Neutrophil (primary cell): ENCODE measurements at regions not wholly inside any gene's neighbourhood (a gene's known extent, or its start where the extent isn't known, plus 50 kb on each side); places are given as distances from the start of the nearest gene placed in this dataset.
A peak's percentile ranks its signal among the peaks of the same experiment; 100 is the strongest.

Experiments
- H3K27ac ChIP-seq: fragments of 200-600 bp; sonication (generic); 2 replicates; pipeline ENCODE4 v1.5.1; 2016; ENCODE audit warnings: mild to moderate bottlenecking, moderate library complexity
- H3K27me3 ChIP-seq: fragments of 200-600 bp; sonication (generic); 2 replicates; pipeline ENCODE4 v1.6.0; 2016; ENCODE audit warnings: mild to moderate bottlenecking
- H3K36me3 ChIP-seq: fragments of 200-600 bp; sonication (generic); 2 replicates; pipeline ENCODE4 v1.5.1; 2017
- H3K4me1 ChIP-seq, 2 experiments: fragments of 200-600 bp in 1 of 2; sonication (generic) in 1 of 2; 1 replicate in 1 of 2; 2 replicates in 1 of 2; pipeline versions ENCODE4 v1.5.1 to v1.6.1; 2013 to 2016; ENCODE audit warnings: low read depth in 1 of 2, low read length in 1 of 2, mild to moderate bottlenecking in 1 of 2, moderate library complexity in 1 of 2; ENCODE audit not compliant: control insufficient read depth in 1 of 2, insufficient read depth in 1 of 2
- H3K4me3 ChIP-seq, 2 experiments: fragments of 200-600 bp in 1 of 2; sonication (generic) in 1 of 2; 1 replicate in 1 of 2; 2 replicates in 1 of 2; pipeline ENCODE4 v1.5.1; 2013 to 2016; ENCODE audit warnings: low read depth in 1 of 2, low read length in 1 of 2, mild to moderate bottlenecking in 1 of 2, moderate library complexity in 1 of 2
- H3K9me3 ChIP-seq: fragments of 200-600 bp; sonication (generic); 2 replicates; pipeline ENCODE4 v1.5.1; 2016
- TF ChIP-seq, protein P1 (sequence below): fragments of 200-600 bp; sonication (generic); IDR thresholded peaks from 2 replicates; pipeline ENCODE4 v1.5.1; 2016; ENCODE audit warnings: antibody characterized with exemption

DNA sequence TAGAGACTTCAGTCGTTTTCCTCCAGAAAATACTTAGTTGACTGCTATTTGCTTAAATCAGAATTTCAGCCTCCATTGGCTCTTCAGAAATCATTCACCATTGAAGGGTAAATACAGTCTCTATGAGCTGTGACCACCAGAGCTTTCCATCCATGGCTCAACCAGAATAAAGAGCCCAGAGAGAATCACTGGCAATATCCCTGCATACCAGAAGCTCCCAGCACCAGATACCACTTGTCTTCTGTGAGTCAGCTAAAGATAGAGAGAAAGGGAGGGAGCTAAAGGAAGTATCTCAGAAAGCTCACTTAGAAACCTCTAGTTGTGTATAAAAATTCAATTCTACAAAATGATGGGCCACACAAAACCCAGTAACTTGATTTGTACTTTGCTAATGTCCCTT, 115.2 kb upstream of the TMCO5A start:
- Histone ChIP-seq H3K4me3 (no peak overlapping the region), H3K27ac (no peak overlapping the region), H3K36me3 (no peaks in the 10 kb centered on the region), H3K4me1 (no peaks in the 10 kb centered on the region), H3K27me3 (no peaks in the 10 kb centered on the region), H3K9me3 (no peaks in the 10 kb centered on the region)
- TF ChIP-seq, protein P1, sequence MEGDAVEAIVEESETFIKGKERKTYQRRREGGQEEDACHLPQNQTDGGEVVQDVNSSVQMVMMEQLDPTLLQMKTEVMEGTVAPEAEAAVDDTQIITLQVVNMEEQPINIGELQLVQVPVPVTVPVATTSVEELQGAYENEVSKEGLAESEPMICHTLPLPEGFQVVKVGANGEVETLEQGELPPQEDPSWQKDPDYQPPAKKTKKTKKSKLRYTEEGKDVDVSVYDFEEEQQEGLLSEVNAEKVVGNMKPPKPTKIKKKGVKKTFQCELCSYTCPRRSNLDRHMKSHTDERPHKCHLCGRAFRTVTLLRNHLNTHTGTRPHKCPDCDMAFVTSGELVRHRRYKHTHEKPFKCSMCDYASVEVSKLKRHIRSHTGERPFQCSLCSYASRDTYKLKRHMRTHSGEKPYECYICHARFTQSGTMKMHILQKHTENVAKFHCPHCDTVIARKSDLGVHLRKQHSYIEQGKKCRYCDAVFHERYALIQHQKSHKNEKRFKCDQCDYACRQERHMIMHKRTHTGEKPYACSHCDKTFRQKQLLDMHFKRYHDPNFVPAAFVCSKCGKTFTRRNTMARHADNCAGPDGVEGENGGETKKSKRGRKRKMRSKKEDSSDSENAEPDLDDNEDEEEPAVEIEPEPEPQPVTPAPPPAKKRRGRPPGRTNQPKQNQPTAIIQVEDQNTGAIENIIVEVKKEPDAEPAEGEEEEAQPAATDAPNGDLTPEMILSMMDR, result no peak

DNA sequence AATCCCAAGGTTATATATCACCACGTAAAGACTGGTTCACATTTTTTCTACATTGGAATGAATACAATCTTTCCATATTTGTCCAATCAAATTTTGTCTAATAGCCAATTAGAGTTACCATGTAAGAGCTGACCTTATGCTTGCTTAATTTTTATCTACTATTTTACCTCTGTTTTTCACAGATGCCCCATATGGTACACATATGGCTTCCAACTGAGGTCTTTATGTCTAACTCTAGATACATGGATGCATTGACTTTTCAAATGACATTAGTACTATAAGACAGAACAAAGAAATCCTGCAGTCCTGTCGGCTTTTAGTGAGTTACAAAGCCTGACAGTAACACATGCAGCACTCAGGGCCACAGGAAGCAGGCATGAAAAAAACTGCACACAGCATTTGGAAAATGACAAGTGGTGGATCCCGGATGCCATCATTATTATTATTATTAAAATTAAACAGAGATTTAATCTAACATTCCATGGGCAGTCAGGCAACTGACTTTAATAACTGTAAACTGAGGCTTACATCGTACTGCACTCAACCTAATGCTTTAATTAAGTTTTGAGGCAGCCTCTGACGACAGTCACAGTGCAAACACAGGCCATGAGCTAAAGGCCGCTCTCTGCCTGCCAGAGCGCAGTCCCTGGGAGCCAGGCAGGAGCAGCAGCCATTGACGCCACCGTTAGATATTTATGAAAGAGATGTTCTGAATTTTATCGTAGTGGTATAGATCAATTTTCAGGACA, 113.9 kb upstream of the TMCO5A start:
- no peak overlapping the region for H3K4me3 ChIP-seq
- H3K4me1 ChIP-seq, result peaks cover 11% of the 10 kb centered on the region in 2 experiments
- TF ChIP-seq, protein P1, result no peak
- H3K36me3 ChIP-seq, result no peaks in the 10 kb centered on the region
- no peak overlapping the region for H3K27ac ChIP-seq
- no peaks in the 10 kb centered on the region for H3K9me3 ChIP-seq
- no peaks in the 10 kb centered on the region for H3K27me3 ChIP-seq

DNA sequence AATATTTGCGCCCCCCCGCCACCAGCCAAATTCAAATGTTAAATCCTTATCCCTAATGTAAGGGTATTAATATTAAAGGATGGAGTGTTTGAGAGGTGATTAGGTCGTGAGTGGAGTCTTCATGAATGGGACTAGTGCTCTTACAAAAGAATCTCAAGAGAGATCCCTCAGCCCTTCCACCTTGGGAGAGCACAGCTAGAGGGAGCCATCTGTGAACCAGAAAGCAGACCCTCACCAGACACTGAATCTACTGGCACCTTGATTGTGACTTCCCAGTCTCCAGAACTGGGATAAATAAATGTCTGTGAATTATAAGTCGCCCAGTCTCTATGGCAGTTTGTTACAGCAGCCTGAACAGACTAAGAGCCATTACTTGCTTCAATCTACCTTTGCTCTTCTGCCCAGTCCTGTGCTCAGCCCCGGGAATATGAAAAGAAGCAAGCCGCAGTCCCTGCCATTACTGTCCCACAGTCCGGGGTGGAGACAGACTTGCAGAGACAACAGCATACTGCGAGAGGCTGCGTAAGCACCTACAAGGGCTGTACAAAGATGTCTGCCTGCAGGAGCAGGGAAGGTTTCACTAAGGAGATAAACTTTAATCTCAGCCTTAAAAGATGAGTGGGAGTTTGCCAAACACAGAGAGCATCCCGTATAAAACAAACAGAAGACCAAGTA, 110.7 kb upstream of the TMCO5A start:
- H3K4me3 ChIP-seq, result no peak overlapping the region
- no peaks in the 10 kb centered on the region for H3K27me3 ChIP-seq
- no peak overlapping the region for H3K27ac ChIP-seq
- H3K4me1 ChIP-seq, result peaks cover 22 to 23% of the 10 kb centered on the region in 2 experiments
- TF ChIP-seq, protein P1, result no peak
- no peaks in the 10 kb centered on the region for H3K9me3 ChIP-seq
- no peaks in the 10 kb centered on the region for H3K36me3 ChIP-seq

DNA sequence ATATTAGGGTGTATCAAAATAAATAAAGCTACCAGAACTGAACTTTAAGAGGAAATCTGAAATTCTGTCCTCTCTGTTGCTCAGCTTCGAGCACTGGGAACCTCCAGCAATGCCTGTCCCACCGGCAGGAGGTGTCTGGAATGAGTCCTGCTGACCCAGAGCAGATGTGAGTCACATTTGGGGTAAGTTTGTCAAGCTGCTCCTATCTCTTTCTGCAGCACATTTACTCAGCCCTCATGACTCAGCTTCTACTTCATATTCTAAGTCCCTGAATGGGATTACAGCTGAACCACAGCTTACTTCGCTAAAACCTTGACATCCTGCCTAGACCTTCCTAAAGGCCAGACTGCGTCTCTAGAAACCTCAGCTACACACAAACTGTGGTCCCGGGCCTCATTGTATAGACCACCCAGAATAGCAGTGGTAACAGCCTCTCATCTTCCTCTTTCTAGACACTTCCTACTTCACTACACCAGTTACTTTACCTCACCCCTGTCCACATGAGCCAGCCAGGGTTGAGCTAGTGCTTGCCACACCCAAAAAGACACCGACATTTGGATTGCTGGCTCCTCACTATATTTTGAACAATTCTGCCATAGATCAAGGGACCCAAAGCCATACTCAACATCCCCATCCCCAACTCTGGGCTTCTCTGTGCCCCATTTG, 109.6 kb upstream of the TMCO5A start:
- Histone ChIP-seq H3K27ac (peak overlapping the region; percentile 78), H3K4me1 (peaks cover 22 to 23% of the 10 kb centered on the region in 2 experiments), H3K4me3 (peak overlapping the region in 1 of 2 experiments; percentile 29), H3K27me3 (no peaks in the 10 kb centered on the region), H3K36me3 (no peaks in the 10 kb centered on the region), H3K9me3 (no peaks in the 10 kb centered on the region)
- TF ChIP-seq, protein P1, result no peak

DNA sequence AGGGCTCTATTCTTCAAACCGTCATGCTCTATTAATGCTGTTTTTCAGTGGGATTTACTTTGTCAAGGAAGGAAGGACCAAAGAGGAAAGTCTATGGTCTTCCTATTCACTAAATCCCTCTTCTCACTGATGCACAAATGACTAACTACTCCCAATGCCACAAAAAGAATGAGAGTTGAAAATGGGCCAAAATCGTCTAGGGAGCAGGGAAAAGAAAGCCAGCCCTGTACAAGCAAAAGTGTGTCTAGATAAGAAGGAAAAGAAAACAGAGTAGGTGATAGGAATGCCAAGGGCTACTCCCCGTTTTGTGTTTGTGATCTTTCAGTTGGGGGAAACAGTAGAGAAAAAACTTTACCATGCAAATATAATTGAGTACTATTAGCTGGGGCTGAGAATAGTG, 97.2 kb upstream of the TMCO5A start:
- TF ChIP-seq, protein P1, result no peak
- no peak overlapping the region for H3K4me3 ChIP-seq
- no peak overlapping the region for H3K27ac ChIP-seq
- H3K36me3 ChIP-seq, result no peaks in the 10 kb centered on the region
- H3K27me3 ChIP-seq, result no peaks in the 10 kb centered on the region
- no peaks in the 10 kb centered on the region for H3K9me3 ChIP-seq
- H3K4me1 ChIP-seq, result no peaks in the 10 kb centered on the region
